Caco-2 (cell line): ENCODE measurements at regions not wholly inside any gene's neighbourhood (a gene's known extent, or its start where the extent isn't known, plus 50 kb on each side); places are given as distances from the start of the nearest gene placed in this dataset.

Experiments used
- BruUV-seq: library from RNA; stranded (reverse); fragments of 400-500 nt; replicated peaks from 2 replicates; lab custom pipeline; 2021; lab: Mats Ljungman, UMichigan
- CTCF ChIA-PET: fragments of 300-600 bp; sonication (Branson Sonifier 250); formaldehyde crosslinking; loops from one replicate; lab custom pipeline; 2022; ENCODE audit warnings: antibody characterized with exemption; lab: Charles Lee
- POLR2A ChIA-PET: fragments of 300-600 bp; sonication (Branson Sonifier 250); formaldehyde crosslinking; loops from one replicate; lab custom pipeline; 2022; ENCODE audit warnings: antibody characterized with exemption; lab: Charles Lee
- DNase-seq, 2 experiments: peaks; one replicate each; pipeline versions ENCODE4 v3.0.0 to v3.0.0-alpha.2; 2020 to 2022
- H3K27me3 ChIP-seq: replicated peaks from 2 replicates; pipeline ENCODE4 v1.6.0; 2011; ENCODE audit warnings: low read length; ENCODE audit not compliant: control insufficient read depth, insufficient read depth
- H3K36me3 ChIP-seq: 2 replicates; pipeline ENCODE4 v1.5.1; 2011; ENCODE audit warnings: low read length; ENCODE audit not compliant: control insufficient read depth, insufficient read depth
- H3K4me1 ChIP-seq: fragments of 250-450 bp; sonication (Bioruptor Pico); 2 replicates; pipeline ENCODE4 v1.5.1; 2020; ENCODE audit warnings: mild to moderate bottlenecking
- H3K4me3 ChIP-seq: 2 replicates; pipeline ENCODE4 v1.5.1; 2011; ENCODE audit warnings: low read depth, mild to moderate bottlenecking, control low read depth, low read length
- H3K9me3 ChIP-seq: fragments of 250-450 bp; sonication (Bioruptor Pico); 2 replicates; pipeline ENCODE4 v1.5.1; 2020; ENCODE audit warnings: mild to moderate bottlenecking, moderate library complexity
- H3K27ac Mint-ChIP-seq: one replicate; pipeline ENCODE4 v1.8.0; 2022; ENCODE audit warnings: mixed read lengths; ENCODE audit not compliant: unreplicated experiment
- H3K27me3 Mint-ChIP-seq: one replicate; pipeline ENCODE4 v1.8.0; 2022; ENCODE audit warnings: mixed read lengths; ENCODE audit not compliant: insufficient read depth, unreplicated experiment
- H3K36me3 Mint-ChIP-seq: one replicate; pipeline ENCODE4 v1.8.0; 2022; ENCODE audit warnings: mild to moderate bottlenecking, mixed read lengths; ENCODE audit not compliant: insufficient read depth, unreplicated experiment
- H3K4me1 Mint-ChIP-seq: one replicate; pipeline ENCODE4 v1.8.0; 2022; ENCODE audit warnings: low read depth, mixed read lengths; ENCODE audit not compliant: unreplicated experiment
- H3K4me3 Mint-ChIP-seq: one replicate; pipeline ENCODE4 v1.8.0; 2022; ENCODE audit warnings: mild to moderate bottlenecking, moderate library complexity, mixed read lengths; ENCODE audit not compliant: unreplicated experiment
- H3K9me3 Mint-ChIP-seq: one replicate; pipeline ENCODE4 v1.8.0; 2022; ENCODE audit warnings: mixed read lengths; ENCODE audit not compliant: unreplicated experiment
- intact Hi-C: fragments of 100-400 bp; cut with micrococcal nuclease; formaldehyde crosslinking; loops from one replicate; pipeline ENCODE4 v1.10.0; 2022; ENCODE audit not compliant: unreplicated experiment
- TF ChIP-seq, protein P1 (sequence below), 2 experiments: fragments of 200-600 bp in 1 of 2; IDR thresholded peaks; 1 replicate in 1 of 2; 2 replicates in 1 of 2; pipeline versions ENCODE4 v1.5.1 to v1.8.0; 2011 to 2022; ENCODE audit warnings: antibody characterized with exemption in 1 of 2, control low read depth in 1 of 2, inconsistent platforms in 1 of 2, low read depth in 1 of 2, low read length in 1 of 2, mild to moderate bottlenecking in 1 of 2, moderate library complexity in 1 of 2; ENCODE audit not compliant: insufficient read depth in 1 of 2, severe bottlenecking in 1 of 2, unreplicated experiment in 1 of 2

- Mint-ChIP-seq H3K36me3 (no peaks in the 10 kb centered on the region), H3K4me3 (no peak overlapping the region), H3K4me1 (peaks cover 10% of the 10 kb centered on the region), H3K9me3 (peaks cover 26% of the 10 kb centered on the region), H3K27ac (no peak overlapping the region), H3K27me3 (no peaks in the 10 kb centered on the region)
- Histone ChIP-seq H3K9me3 (peaks cover 8% of the 10 kb centered on the region; the same call in 1 of the 2 replicates), H3K4me1 (peaks cover 8% of the 10 kb centered on the region), H3K27me3 (no peaks in the 10 kb centered on the region), H3K4me3 (no peak overlapping the region), H3K36me3 (no peaks in the 10 kb centered on the region)
- intact Hi-C loops: no loop called here
- TF ChIP-seq, protein P1, sequence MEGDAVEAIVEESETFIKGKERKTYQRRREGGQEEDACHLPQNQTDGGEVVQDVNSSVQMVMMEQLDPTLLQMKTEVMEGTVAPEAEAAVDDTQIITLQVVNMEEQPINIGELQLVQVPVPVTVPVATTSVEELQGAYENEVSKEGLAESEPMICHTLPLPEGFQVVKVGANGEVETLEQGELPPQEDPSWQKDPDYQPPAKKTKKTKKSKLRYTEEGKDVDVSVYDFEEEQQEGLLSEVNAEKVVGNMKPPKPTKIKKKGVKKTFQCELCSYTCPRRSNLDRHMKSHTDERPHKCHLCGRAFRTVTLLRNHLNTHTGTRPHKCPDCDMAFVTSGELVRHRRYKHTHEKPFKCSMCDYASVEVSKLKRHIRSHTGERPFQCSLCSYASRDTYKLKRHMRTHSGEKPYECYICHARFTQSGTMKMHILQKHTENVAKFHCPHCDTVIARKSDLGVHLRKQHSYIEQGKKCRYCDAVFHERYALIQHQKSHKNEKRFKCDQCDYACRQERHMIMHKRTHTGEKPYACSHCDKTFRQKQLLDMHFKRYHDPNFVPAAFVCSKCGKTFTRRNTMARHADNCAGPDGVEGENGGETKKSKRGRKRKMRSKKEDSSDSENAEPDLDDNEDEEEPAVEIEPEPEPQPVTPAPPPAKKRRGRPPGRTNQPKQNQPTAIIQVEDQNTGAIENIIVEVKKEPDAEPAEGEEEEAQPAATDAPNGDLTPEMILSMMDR (IDR thresholded peaks at IDR 0.05; ENCODE audit: insufficient read depth in 1 of 2, low read depth in 1 of 2, low read length in 1 of 2, severe bottlenecking in 1 of 2, unreplicated experiment in 1 of 2): no peak
- BruUV-seq: no TSS peak
- no peak for DNase-seq
- POLR2A ChIA-PET: no interaction called here
- CTCF ChIA-PET: no interaction called here
Measured at GRCh38 chr2:120454654-120455385, 108.9 kb downstream of the INHBB start.

GRCh38 chr2:120455390-120455789 is 109.5 kb downstream of the INHBB start:
- no TSS peak for BruUV-seq
- H3K9me3 Mint-ChIP-seq: peaks cover 26% of the 10 kb centered on the region

DNA sequence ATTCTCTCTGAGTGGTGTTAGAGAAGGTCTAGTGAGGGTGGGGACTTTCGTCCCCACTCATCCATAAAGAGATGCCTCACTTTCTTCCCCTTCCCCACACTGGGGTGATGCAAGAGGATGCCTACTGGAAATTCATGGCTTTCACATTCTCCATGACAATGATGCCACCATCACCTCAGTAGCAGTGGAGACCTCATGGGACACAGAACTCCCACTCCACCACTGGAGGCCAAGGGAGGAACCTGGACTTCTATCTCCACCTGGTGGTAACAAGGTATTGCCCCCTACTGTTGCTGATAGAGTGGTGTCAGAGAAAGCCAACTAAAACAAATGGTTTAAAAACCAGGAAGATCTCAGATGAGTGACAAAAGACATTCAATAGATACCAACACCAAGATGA is 110.9 kb downstream of the INHBB start:
- no peaks in the 10 kb centered on the region for H3K36me3 Mint-ChIP-seq
- ChIA-PET CTCF (no interaction called here), POLR2A (no interaction called here)
- intact Hi-C loops: loop anchor here (1.0 to 2.0 kb wide), 2 partner anchors 14 to 114 kb away; no protein-coding TSS in a partner anchor
- Histone ChIP-seq H3K4me3 (no peak overlapping the region), H3K27me3 (no peaks in the 10 kb centered on the region), H3K36me3 (no peaks in the 10 kb centered on the region), H3K4me1 (peaks cover 8% of the 10 kb centered on the region), H3K9me3 (peaks cover 8% of the 10 kb centered on the region; the same call in 1 of the 2 replicates)
- no peak overlapping the region for H3K27ac Mint-ChIP-seq
- no peak overlapping the region for H3K4me3 Mint-ChIP-seq
- peak in 1 of 2 experiments; percentile 42 for DNase-seq
- TF ChIP-seq, protein P1 (IDR thresholded peaks at IDR 0.05; ENCODE audit: insufficient read depth in 1 of 2, low read depth in 1 of 2, low read length in 1 of 2, severe bottlenecking in 1 of 2, unreplicated experiment in 1 of 2): peak; percentile 12 to 60
- H3K27me3 Mint-ChIP-seq: no peaks in the 10 kb centered on the region
- H3K4me1 Mint-ChIP-seq: peaks cover 10% of the 10 kb centered on the region
- H3K9me3 Mint-ChIP-seq: peaks cover 26% of the 10 kb centered on the region
- BruUV-seq: no TSS peak

More at GRCh38 chr2:120455390-120455789, 109.5 kb downstream of the INHBB start:
- no peaks in the 10 kb centered on the region for H3K36me3 ChIP-seq
- peaks cover 8% of the 10 kb centered on the region for H3K4me1 ChIP-seq
- peaks cover 10% of the 10 kb centered on the region for H3K4me1 Mint-ChIP-seq
- TF ChIP-seq, protein P1 (IDR thresholded peaks at IDR 0.05; ENCODE audit: insufficient read depth in 1 of 2, low read depth in 1 of 2, low read length in 1 of 2, severe bottlenecking in 1 of 2, unreplicated experiment in 1 of 2): no peak
- CTCF ChIA-PET: no interaction called here
- H3K4me3 Mint-ChIP-seq: no peak overlapping the region
- intact Hi-C loops: no loop called here
- no peak overlapping the region for H3K4me3 ChIP-seq
- H3K27ac Mint-ChIP-seq: no peak overlapping the region
- no peaks in the 10 kb centered on the region for H3K27me3 Mint-ChIP-seq
- H3K36me3 Mint-ChIP-seq: no peaks in the 10 kb centered on the region
- peaks cover 8% of the 10 kb centered on the region; the same call in 1 of the 2 replicates for H3K9me3 ChIP-seq
- H3K27me3 ChIP-seq: no peaks in the 10 kb centered on the region
- POLR2A ChIA-PET: no interaction called here
- DNase-seq: no peak
